ENCODE measurements at regions not wholly inside any gene's neighbourhood (a gene's known extent, or its start where the extent isn't known, plus 50 kb on each side); places are given as distances from the start of the nearest gene placed in this dataset.
"Not testable (repeated sequence)": the region's sequence is repeated elsewhere in the genome, so short reads cannot be mapped to it uniquely, and the experiment has no call there.

GRCh38 chr2:61620244-61621159 is 82.3 kb upstream of the XPO1 start:
- no peak for DNase-seq

- DNase-seq, result no peak
These were observed 81.4 kb upstream of the XPO1 start for GRCh38 chr2:61619561-61619960.

- DNase-seq, result no peak
These were observed 79.5 kb upstream of the XPO1 start for GRCh38 chr2:61617610-61618009.

GRCh38 chr2:61605245-61605644 is 67.1 kb upstream of the XPO1 start:
- DNase-seq, result no peak

- no peak for DNase-seq
These were observed 66.3 kb upstream of the XPO1 start for GRCh38 chr2:61604433-61604832.

- DNase-seq, result not testable (repeated sequence)
These were observed 60.5 kb upstream of the XPO1 start for GRCh38 chr2:61598515-61599156.

GRCh38 chr2:61597300-61598289 is 59.4 kb upstream of the XPO1 start:
- DNase-seq, result no peak

- DNase-seq, result not testable (repeated sequence)
These were observed 56.0 kb upstream of the XPO1 start for GRCh38 chr2:61594201-61594600.

- not testable (repeated sequence) for DNase-seq
These were observed 55.5 kb upstream of the XPO1 start for GRCh38 chr2:61593648-61594047.

- no peak for DNase-seq
These were observed 52.1 kb upstream of the XPO1 start for GRCh38 chr2:61590214-61590613.

GRCh38 chr2:61588566-61588965 is 50.4 kb upstream of the XPO1 start:
- DNase-seq, result no peak
